Gastrocnemius medialis (tissue), 4 donors: ENCODE measurements at regions not wholly inside any gene's neighbourhood (a gene's known extent, or its start where the extent isn't known, plus 50 kb on each side); places are given as distances from the start of the nearest gene placed in this dataset.
"Not testable (repeated sequence)": the region's sequence is repeated elsewhere in the genome, so short reads cannot be mapped to it uniquely, and the experiment has no call there.

Experiments used
- ATAC-seq, 2 donors: fragments of 150-250 bp; one replicate each; pipeline ENCODE4 v1.9.1; 2016
- DNase-seq, 2 donors: peaks; one replicate each; pipeline ENCODE4 v3.0.0-alpha.2; 2019
- H3K27ac ChIP-seq, 4 donors: fragments of 200-600 bp; sonication (generic); 1 replicate in 1 of 4; 2 replicates in 3 of 4; pipeline ENCODE4 v1.5.1; 2016 to 2018; ENCODE audit warnings: mild to moderate bottlenecking in 2 of 4, moderate library complexity in 1 of 4
- H3K27me3 ChIP-seq, 3 donors: fragments of 200-600 bp; sonication (generic) in 2 of 3; 1 replicate in 1 of 3; 2 replicates in 2 of 3; pipeline versions ENCODE4 v1.5.1 to v1.6.0; 2016 to 2019; ENCODE audit warnings: mild to moderate bottlenecking in 1 of 3, moderate library complexity in 1 of 3
- H3K36me3 ChIP-seq, 2 donors: fragments of 200-600 bp; sonication (generic) in 1 of 2; one replicate each; pipeline ENCODE4 v1.5.1; 2017 to 2018
- H3K4me1 ChIP-seq, 2 donors: fragments of 200-600 bp; sonication (generic) in 1 of 2; one replicate each; pipeline ENCODE4 v1.5.1; 2016 to 2017; ENCODE audit warnings: mild to moderate bottlenecking in 2 of 2
- H3K4me3 ChIP-seq, 4 donors: fragments of 200-600 bp; sonication (generic) in 3 of 4; 1 replicate in 1 of 4; 2 replicates in 3 of 4; pipeline ENCODE4 v1.5.1; 2016 to 2019; ENCODE audit warnings: mild to moderate bottlenecking in 2 of 4
- H3K9me3 ChIP-seq, 3 donors: fragments of 200-600 bp; sonication (generic) in 2 of 3; 1 replicate in 1 of 3; 2 replicates in 2 of 3; pipeline ENCODE4 v1.5.1; 2016 to 2019
- CTCF ChIP-seq, 5 experiments: fragments of 450-650 bp in 3 of 5; fragments of 200-600 bp in 2 of 5; sonication (generic) in 2 of 5; IDR thresholded peaks in 4 of 5; conservative IDR thresholded peaks in 1 of 5; 1 replicate in 4 of 5; 2 replicates in 1 of 5; pipeline ENCODE4 v1.5.1; 2016 to 2019; ENCODE audit warnings: antibody characterized with exemption in 5 of 5, mild to moderate bottlenecking in 3 of 5, moderate library complexity in 3 of 5
- POLR2A ChIP-seq, 2 donors: fragments of 450-650 bp; IDR thresholded peaks; one replicate each; pipeline ENCODE4 v1.6.1; 2017; ENCODE audit warnings: antibody characterized with exemption in 2 of 2, mild to moderate bottlenecking in 2 of 2, moderate library complexity in 2 of 2
- in situ Hi-C, 4 donors: fragments of 200-750 bp; cut with MboI; loops; one replicate each; pipeline versions ENCODE4 v1.15.0 to v1.8.0; 2017; ENCODE audit warnings: low sequenced_read_pairs in 4 of 4
- intact Hi-C: fragments of 100-400 bp; cut with DNase I; formaldehyde crosslinking; loops from one replicate; pipeline ENCODE4 v1.15.1; 2023; ENCODE audit warnings: low total_unique reads

- TF ChIP-seq CTCF (IDR thresholded peaks at IDR 0.05 in 4 of 5, conservative IDR thresholded peaks at IDR 0.05 in 1 of 5), result no peak
- no peak for TF ChIP-seq POLR2A (IDR thresholded peaks at IDR 0.05)
- Histone ChIP-seq H3K27me3 (no peaks in the 10 kb centered on the region), H3K27ac (no peak overlapping the region), H3K4me1 (no peaks in the 10 kb centered on the region), H3K36me3 (no peaks in the 10 kb centered on the region), H3K4me3 (no peak overlapping the region), H3K9me3 (no peaks in the 10 kb centered on the region)
- in situ Hi-C loops, result loop anchor here in 1 of 4 donors (25.0 kb wide), 1 partner anchor 286 kb away; no protein-coding TSS in a partner anchor
- no peak for DNase-seq
- no peak for ATAC-seq
- intact Hi-C loops, result no loop called here
These were observed 63.1 kb downstream of the PRR15 start for GRCh38 chr7:29626730-29627129.

GRCh38 chr7:29627631-29628030 is 64.0 kb downstream of the PRR15 start:
- in situ Hi-C loops, result loop anchor here in 1 of 4 donors (25.0 kb wide), 1 partner anchor 285 kb away; no protein-coding TSS in a partner anchor
- intact Hi-C loops, result no loop called here

GRCh38 chr7:29629507-29629906 is 65.9 kb downstream of the PRR15 start:
- H3K27me3 ChIP-seq, result no peaks in the 10 kb centered on the region
- H3K36me3 ChIP-seq, result no peaks in the 10 kb centered on the region
- no peaks in the 10 kb centered on the region for H3K4me1 ChIP-seq
- in situ Hi-C loops, result loop anchor here in 1 of 4 donors (25.0 kb wide), 1 partner anchor 283 kb away; no protein-coding TSS in a partner anchor
- ATAC-seq (no peak), DNase-seq (no peak)
- intact Hi-C loops, result no loop called here
- TF ChIP-seq CTCF (IDR thresholded peaks at IDR 0.05 in 4 of 5, conservative IDR thresholded peaks at IDR 0.05 in 1 of 5) (no peak), POLR2A (IDR thresholded peaks at IDR 0.05) (no peak)
- no peak overlapping the region for H3K4me3 ChIP-seq
- no peaks in the 10 kb centered on the region for H3K9me3 ChIP-seq
- no peak overlapping the region for H3K27ac ChIP-seq

More at GRCh38 chr7:29627631-29628030, 64.0 kb downstream of the PRR15 start:
- ATAC-seq, result no peak
- no peaks in the 10 kb centered on the region for H3K27me3 ChIP-seq
- no peak overlapping the region for H3K4me3 ChIP-seq
- TF ChIP-seq POLR2A (IDR thresholded peaks at IDR 0.05), result no peak
- no peak for TF ChIP-seq CTCF (IDR thresholded peaks at IDR 0.05 in 4 of 5, conservative IDR thresholded peaks at IDR 0.05 in 1 of 5)
- no peaks in the 10 kb centered on the region for H3K4me1 ChIP-seq
- H3K27ac ChIP-seq, result no peak overlapping the region
- no peak for DNase-seq
- no peaks in the 10 kb centered on the region for H3K9me3 ChIP-seq
- H3K36me3 ChIP-seq, result no peaks in the 10 kb centered on the region

GRCh38 chr7:29635067-29636008 is 71.7 kb downstream of the PRR15 start:
- intact Hi-C loops, result loop anchor here (5.0 to 10.0 kb wide), 2 partner anchors 109 to 287 kb away; no protein-coding TSS in a partner anchor
- not testable (repeated sequence) for H3K4me1 ChIP-seq, H3K4me3 ChIP-seq, H3K36me3 ChIP-seq, H3K27me3 ChIP-seq, DNase-seq, H3K9me3 ChIP-seq, H3K27ac ChIP-seq
- peak in 1 of 2 donors; percentile 72 for ATAC-seq
- in situ Hi-C loops, result loop anchor here in 1 of 4 donors (25.0 kb wide), 1 partner anchor 277 kb away; no protein-coding TSS in a partner anchor
- peak in 3 of 5 experiments; percentile 7 to 55 (median 33) for TF ChIP-seq CTCF (IDR thresholded peaks at IDR 0.05 in 4 of 5, conservative IDR thresholded peaks at IDR 0.05 in 1 of 5)
